H1 (cell line): ENCODE measurements at regions not wholly inside any gene's neighbourhood (a gene's known extent, or its start where the extent isn't known, plus 50 kb on each side); places are given as distances from the start of the nearest gene placed in this dataset.
A peak's percentile ranks its signal among the peaks of the same experiment; 100 is the strongest.

Experiments
- CTCF ChIA-PET: fragments of 300-600 bp; sonication (Branson Sonifier 250); formaldehyde crosslinking; loops from one replicate; lab custom pipeline; 2021; ENCODE audit not compliant: partially characterized antibody; lab: Charles Lee
- POLR2A ChIA-PET: fragments of 300-600 bp; sonication (Branson Sonifier 250); formaldehyde crosslinking; loops from one replicate; lab custom pipeline; 2021; ENCODE audit warnings: inconsistent platforms; ENCODE audit not compliant: partially characterized antibody; lab: Charles Lee
- DNase-seq, 2 experiments: peaks; one replicate each; pipeline versions ENCODE4 v3.0.0 to v3.0.0-alpha.2; 2010 to 2022; ENCODE audit warnings: low spot score in 2 of 2, low read depth in 1 of 2, mixed read lengths in 1 of 2
- FAIRE-seq: peaks from 2 replicates; lab custom pipeline; 2011; peaks lifted over from hg19 to GRCh38; lab: Jason Lieb, UNC
- H2AFZ ChIP-seq: 2 replicates; pipeline ENCODE4 v1.8.1; 2012; ENCODE audit warnings: low read length, inconsistent platforms
- H2AK5ac ChIP-seq: 2 replicates; pipeline ENCODE4 v1.6.1; 2013; ENCODE audit warnings: low read depth, low read length
- H2BK120ac ChIP-seq: replicated peaks from 2 replicates; pipeline ENCODE3; 2013; ENCODE audit warnings: low read depth, low read length, inconsistent platforms
- H2BK12ac ChIP-seq: 2 replicates; pipeline ENCODE4 v1.6.1; 2013; ENCODE audit warnings: low read depth, low read length
- H2BK15ac ChIP-seq: 2 replicates; pipeline ENCODE4 v1.6.1; 2013; ENCODE audit warnings: low read length
- H2BK20ac ChIP-seq: 2 replicates; pipeline ENCODE4 v1.6.1; 2013; ENCODE audit warnings: low read length
- H2BK5ac ChIP-seq: 2 replicates; pipeline ENCODE4 v1.6.1; 2013; ENCODE audit warnings: low read depth, low read length
- H3K14ac ChIP-seq: 2 replicates; pipeline ENCODE4 v1.6.1; 2013; ENCODE audit warnings: inconsistent platforms; ENCODE audit not compliant: insufficient read length
- H3K18ac ChIP-seq: 2 replicates; pipeline ENCODE4 v1.6.1; 2013; ENCODE audit warnings: low read length; ENCODE audit errors: extremely low read depth
- H3K23ac ChIP-seq: 2 replicates; pipeline ENCODE4 v1.6.1; 2013; ENCODE audit warnings: inconsistent platforms; ENCODE audit not compliant: insufficient read length
- H3K23me2 ChIP-seq: 2 replicates; pipeline ENCODE4 v1.6.1; 2013; ENCODE audit warnings: low read depth, low read length
- H3K27ac ChIP-seq: 2 replicates; pipeline ENCODE4 v1.6.1; 2011; ENCODE audit warnings: low read depth, low read length, inconsistent platforms
- H3K27me3 ChIP-seq, 4 experiments: replicated peaks in 1 of 4; 1 replicate in 1 of 4; 2 replicates in 3 of 4; pipeline versions ENCODE4 v1.6.1 to v1.8.1; 2011 to 2013; ENCODE audit warnings: low read length in 3 of 4, mild to moderate bottlenecking in 3 of 4, inconsistent platforms in 2 of 4, mixed read lengths in 2 of 4, moderate library complexity in 1 of 4; ENCODE audit not compliant: control insufficient read depth in 3 of 4, insufficient read depth in 3 of 4; ENCODE audit errors: extremely low read depth in 1 of 4
- H3K36me3 ChIP-seq, 4 experiments: 2 replicates each; pipeline versions ENCODE4 v1.6.1 to v1.8.1; 2011 to 2013; ENCODE audit warnings: mild to moderate bottlenecking in 4 of 4, low read length in 3 of 4, moderate library complexity in 2 of 4, control low read depth in 1 of 4, inconsistent platforms in 1 of 4; ENCODE audit not compliant: insufficient read depth in 4 of 4, control insufficient read depth in 2 of 4
- H3K4ac ChIP-seq: replicated peaks from 2 replicates; pipeline ENCODE3; 2013; ENCODE audit warnings: low read length, low read depth, mixed read lengths, inconsistent platforms; ENCODE audit not compliant: insufficient read length
- H3K4me1 ChIP-seq, 4 experiments: replicated peaks in 1 of 4; 1 replicate in 1 of 4; 2 replicates in 3 of 4; pipeline versions ENCODE4 v1.6.1 to v1.8.1; 2011 to 2013; ENCODE audit warnings: low read length in 3 of 4, inconsistent platforms in 2 of 4, mixed read lengths in 1 of 4; ENCODE audit not compliant: insufficient read depth in 4 of 4, control insufficient read depth in 3 of 4
- H3K4me2 ChIP-seq, 2 experiments: 2 replicates each; pipeline versions ENCODE4 v1.6.1 to v1.8.1; 2011 to 2013; ENCODE audit warnings: low read depth in 2 of 2, low read length in 2 of 2, control low read depth in 1 of 2, inconsistent platforms in 1 of 2, mild to moderate bottlenecking in 1 of 2; ENCODE audit not compliant: insufficient read depth in 1 of 2
- H3K4me3 ChIP-seq, 4 experiments: fragments of 200-600, 300-600 bp in 1 of 4; sonication (generic), shearing (Covaris generic), sonication (Bioruptor Twin) in 1 of 4; 2 replicates each; pipeline versions ENCODE4 v1.5.1 to v1.8.1; 2011 to 2016; ENCODE audit warnings: low read length in 4 of 4, low read depth in 3 of 4, control low read depth in 2 of 4, inconsistent platforms in 2 of 4, mild to moderate bottlenecking in 2 of 4, mixed read lengths in 1 of 4, moderate library complexity in 1 of 4; ENCODE audit not compliant: insufficient read depth in 2 of 4; ENCODE audit errors: extremely low read depth in 1 of 4
- H3K56ac ChIP-seq: replicated peaks from 2 replicates; pipeline ENCODE3; 2013; ENCODE audit warnings: low read depth, mild to moderate bottlenecking, mixed read lengths, low read length, inconsistent platforms; ENCODE audit not compliant: insufficient read length
- H3K79me1 ChIP-seq: 2 replicates; pipeline ENCODE4 v1.6.1; 2013; ENCODE audit warnings: low read depth, low read length, control low read depth
- H3K79me2 ChIP-seq, 2 experiments: 2 replicates each; pipeline versions ENCODE4 v1.6.1 to v1.8.1; 2012 to 2013; ENCODE audit warnings: low read length in 2 of 2, mild to moderate bottlenecking in 2 of 2, inconsistent platforms in 1 of 2; ENCODE audit not compliant: insufficient read depth in 2 of 2, control insufficient read depth in 1 of 2
- H3K9ac ChIP-seq, 4 experiments: replicated peaks in 1 of 4; 1 replicate in 1 of 4; 2 replicates in 3 of 4; pipeline versions ENCODE4 v1.6.1 to v1.8.1; 2011 to 2013; ENCODE audit warnings: low read depth in 3 of 4, low read length in 3 of 4, control low read depth in 2 of 4, mild to moderate bottlenecking in 2 of 4, moderate library complexity in 2 of 4, inconsistent platforms in 1 of 4; ENCODE audit errors: extremely low read depth in 1 of 4
- H3K9me3 ChIP-seq, 2 experiments: 2 replicates each; pipeline versions ENCODE4 v1.6.1 to v1.8.1; 2012 to 2013; ENCODE audit warnings: mild to moderate bottlenecking in 2 of 2, moderate library complexity in 2 of 2, control low read depth in 1 of 2, inconsistent platforms in 1 of 2, low read depth in 1 of 2, low read length in 1 of 2, mixed read lengths in 1 of 2; ENCODE audit not compliant: insufficient read depth in 2 of 2
- H4K20me1 ChIP-seq, 2 experiments: replicated peaks in 1 of 2; 2 replicates each; pipeline versions ENCODE3 to v1.8.1; 2011 to 2013; ENCODE audit warnings: inconsistent platforms in 2 of 2, low read length in 2 of 2, mild to moderate bottlenecking in 1 of 2; ENCODE audit not compliant: insufficient read depth in 2 of 2, control insufficient read depth in 1 of 2
- H4K5ac ChIP-seq: 2 replicates; pipeline ENCODE4 v1.6.1; 2013; ENCODE audit warnings: low read length, low read depth, mixed read lengths, inconsistent platforms; ENCODE audit not compliant: insufficient read length
- H4K8ac ChIP-seq: 2 replicates; pipeline ENCODE4 v1.8.0; 2013; ENCODE audit warnings: mild to moderate bottlenecking, moderate library complexity, low read length, inconsistent platforms; ENCODE audit not compliant: insufficient read depth; ENCODE audit errors: extremely low read depth
- H4K91ac ChIP-seq: replicated peaks from 2 replicates; pipeline ENCODE3; 2013; ENCODE audit warnings: low read length, mixed read lengths, inconsistent platforms; ENCODE audit not compliant: insufficient read length
- ASH2L ChIP-seq: fragments of 200-600, 300-600 bp; sonication (generic); IDR thresholded peaks from one replicate; pipeline ENCODE4 v1.7.1; 2017; ENCODE audit warnings: low read length
- BCL11A ChIP-seq, 2 experiments: IDR thresholded peaks; one replicate each; pipeline ENCODE4 v1.6.1; 2011; ENCODE audit warnings: low read depth in 2 of 2, low read length in 2 of 2, mild to moderate bottlenecking in 2 of 2
- CBX8 ChIP-seq: fragments of 300-800, 300-1000 bp; sonication (generic); IDR thresholded peaks from 2 replicates; pipeline ENCODE4 v1.7.1; 2016; ENCODE audit warnings: low read depth, low read length, borderline replicate concordance
- CEBPB ChIP-seq: IDR thresholded peaks from 2 replicates; pipeline ENCODE4 v1.6.1; 2012; ENCODE audit warnings: low read depth, low read length
- POU5F1 ChIP-seq: IDR thresholded peaks from 2 replicates; pipeline ENCODE4 v1.6.1; 2011; ENCODE audit warnings: low read depth, mild to moderate bottlenecking, low read length, moderate library complexity
- RBBP5 ChIP-seq: IDR thresholded peaks from 2 replicates; pipeline ENCODE4 v1.7.1; 2012; ENCODE audit warnings: low read depth, mild to moderate bottlenecking, inconsistent platforms, low read length, moderate library complexity, borderline replicate concordance

GRCh38 chr2:147260241-147260640 is 584.6 kb upstream of the ACVR2A start:
- Histone ChIP-seq H2BK15ac (no peak overlapping the region), H2BK120ac (no peak overlapping the region), H2BK5ac (no peak overlapping the region), H2BK20ac (no peak overlapping the region), H3K9me3 (no peaks in the 10 kb centered on the region), H3K4me1 (no peaks in the 10 kb centered on the region), H4K20me1 (no peaks in the 10 kb centered on the region), H3K4me3 (no peak overlapping the region), H3K56ac (no peak overlapping the region), H3K9ac (no peak overlapping the region), H2AFZ (no peak overlapping the region), H3K4me2 (no peak overlapping the region), H3K36me3 (no peaks in the 10 kb centered on the region), H3K79me1 (no peaks in the 10 kb centered on the region), H3K18ac (no peak overlapping the region), H2BK12ac (no peak overlapping the region), H3K14ac (no peak overlapping the region), H4K91ac (no peak overlapping the region), H3K4ac (no peak overlapping the region), H3K79me2 (no peaks in the 10 kb centered on the region), H4K5ac (no peak overlapping the region), H3K23me2 (no peaks in the 10 kb centered on the region), H3K27ac (no peak overlapping the region), H2AK5ac (no peak overlapping the region), H3K23ac (no peak overlapping the region), H4K8ac (no peak overlapping the region), H3K27me3 (no peaks in the 10 kb centered on the region)
- FAIRE-seq, result no peak
- ChIA-PET POLR2A (no interaction called here), CTCF (interaction anchor here (2.8 kb wide), 1 partner anchor 15 kb away, joined by 8 read pairs; no protein-coding TSS in a partner anchor)
- no peak for DNase-seq
- TF ChIP-seq CBX8, result no peak
- TF ChIP-seq ASH2L, result no peak
- TF ChIP-seq CEBPB, result peak; percentile 19; the same call in 1 of the 2 replicates
- no peak for TF ChIP-seq RBBP5
- TF ChIP-seq POU5F1, result no peak
- no peak for TF ChIP-seq BCL11A (IDR thresholded peaks at IDR 0.05; ENCODE audit: low read depth in 2 of 2, low read length in 2 of 2)
